Thoracic aorta (tissue), 2 donors: ENCODE measurements at regions not wholly inside any gene's neighbourhood (a gene's known extent, or its start where the extent isn't known, plus 50 kb on each side); places are given as distances from the start of the nearest gene placed in this dataset.

Experiments
- ATAC-seq: fragments of 150-250 bp; one replicate; pipeline ENCODE4 v1.8.0; 2017; ENCODE audit warnings: low read depth; ENCODE audit not compliant: insufficient number of reproducible peaks, low FRiP score
- DNase-seq: peaks from one replicate; pipeline ENCODE4 v3.0.0-alpha.2; 2020; ENCODE audit warnings: low spot score
- H3K27ac ChIP-seq, 2 donors: fragments of 200-600 bp; sonication (generic); 1 replicate in 1 of 2; 2 replicates in 1 of 2; pipeline ENCODE4 v1.5.1; 2016; ENCODE audit warnings: mild to moderate bottlenecking in 2 of 2, moderate library complexity in 2 of 2
- H3K27me3 ChIP-seq: fragments of 200-600 bp; sonication (generic); replicated peaks from 2 replicates; pipeline ENCODE4 v1.6.0; 2016; ENCODE audit warnings: mild to moderate bottlenecking; ENCODE audit not compliant: insufficient read depth
- H3K36me3 ChIP-seq: fragments of 200-600 bp; sonication (generic); one replicate; pipeline ENCODE4 v1.5.1; 2016
- H3K4me1 ChIP-seq, 2 donors: fragments of 200-600 bp; sonication (generic); 1 replicate in 1 of 2; 2 replicates in 1 of 2; pipeline versions ENCODE4 v1.5.1 to v1.6.0; 2016; ENCODE audit warnings: low read depth in 2 of 2, mild to moderate bottlenecking in 1 of 2; ENCODE audit not compliant: control insufficient read depth in 1 of 2
- H3K4me3 ChIP-seq: fragments of 200-600 bp; sonication (generic); 2 replicates; pipeline ENCODE4 v1.5.1; 2016; ENCODE audit warnings: mild to moderate bottlenecking
- H3K9me3 ChIP-seq: fragments of 200-600 bp; sonication (generic); 2 replicates; pipeline ENCODE4 v1.5.1; 2016
- CTCF ChIP-seq: fragments of 200-600 bp; sonication (generic); IDR thresholded peaks from one replicate; pipeline ENCODE4 v1.5.1; 2019; ENCODE audit warnings: antibody characterized with exemption

GRCh38 chrX:9108054-9108453 lies 74.1 kb upstream of the FAM9B start:
- H3K4me1 ChIP-seq = peaks cover 0 to 11% of the 10 kb centered on the region in 2 donors
- ATAC-seq (no peak), DNase-seq (no peak)
- H3K9me3 ChIP-seq = no peaks in the 10 kb centered on the region
- H3K4me3 ChIP-seq = no peak overlapping the region
- no peaks in the 10 kb centered on the region for H3K36me3 ChIP-seq
- H3K27ac ChIP-seq = no peak overlapping the region
- H3K27me3 ChIP-seq = no peaks in the 10 kb centered on the region
- TF ChIP-seq CTCF = no peak

DNA sequence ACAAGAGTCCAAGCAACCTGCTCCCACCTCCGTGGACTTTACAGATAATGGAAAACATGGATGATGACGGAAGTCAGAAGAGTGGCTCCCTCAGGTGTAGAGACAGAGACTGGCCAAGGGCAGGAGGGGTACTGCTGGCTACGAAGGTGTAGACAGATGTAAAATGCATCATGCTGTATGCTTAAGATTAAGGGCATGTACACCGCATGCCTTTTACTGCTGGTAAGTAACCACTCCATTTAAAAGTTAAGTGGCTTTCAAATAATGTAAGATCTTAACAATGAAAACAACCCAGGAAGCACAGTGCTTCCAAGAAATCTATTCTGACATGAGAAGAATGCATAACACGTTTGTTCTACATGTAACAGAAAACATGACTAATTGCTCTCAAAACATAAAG lies 76.9 kb upstream of the FAM9B start:
- Histone ChIP-seq H3K27ac (no peak overlapping the region), H3K36me3 (no peaks in the 10 kb centered on the region), H3K9me3 (no peaks in the 10 kb centered on the region), H3K4me3 (no peak overlapping the region), H3K4me1 (peaks cover 0 to 11% of the 10 kb centered on the region in 2 donors), H3K27me3 (no peaks in the 10 kb centered on the region)
- no peak for TF ChIP-seq CTCF
- ATAC-seq (no peak), DNase-seq (no peak)

DNA sequence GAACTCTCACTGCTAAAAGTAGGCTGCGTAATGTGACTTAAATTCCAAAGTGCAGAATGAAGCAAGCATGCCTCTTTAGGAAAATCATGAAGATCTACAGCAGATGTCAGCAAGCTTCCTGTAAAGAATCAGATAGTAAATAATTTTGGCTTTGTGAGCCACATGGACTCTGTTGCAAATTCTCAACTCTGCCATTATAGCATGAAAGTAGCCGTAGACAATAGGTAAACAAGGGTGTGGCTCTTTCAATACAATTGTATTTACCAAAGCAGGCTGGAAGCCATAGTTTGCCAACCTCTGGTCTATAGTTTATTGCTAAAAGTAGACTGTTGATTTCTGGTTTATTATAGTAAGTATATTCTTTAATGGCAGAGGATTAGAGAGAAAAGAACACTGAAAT lies 80.3 kb upstream of the FAM9B start:
- TF ChIP-seq CTCF = no peak
- ATAC-seq (no peak), DNase-seq (no peak)
- Histone ChIP-seq H3K27me3 (no peaks in the 10 kb centered on the region), H3K27ac (no peak overlapping the region), H3K4me1 (no peaks in the 10 kb centered on the region), H3K9me3 (no peaks in the 10 kb centered on the region), H3K4me3 (no peak overlapping the region), H3K36me3 (no peaks in the 10 kb centered on the region)

- H3K27ac ChIP-seq = no peak overlapping the region
- no peak for TF ChIP-seq CTCF
Measured at GRCh38 chrX:9117851-9118250, 83.9 kb upstream of the FAM9B start.

DNA sequence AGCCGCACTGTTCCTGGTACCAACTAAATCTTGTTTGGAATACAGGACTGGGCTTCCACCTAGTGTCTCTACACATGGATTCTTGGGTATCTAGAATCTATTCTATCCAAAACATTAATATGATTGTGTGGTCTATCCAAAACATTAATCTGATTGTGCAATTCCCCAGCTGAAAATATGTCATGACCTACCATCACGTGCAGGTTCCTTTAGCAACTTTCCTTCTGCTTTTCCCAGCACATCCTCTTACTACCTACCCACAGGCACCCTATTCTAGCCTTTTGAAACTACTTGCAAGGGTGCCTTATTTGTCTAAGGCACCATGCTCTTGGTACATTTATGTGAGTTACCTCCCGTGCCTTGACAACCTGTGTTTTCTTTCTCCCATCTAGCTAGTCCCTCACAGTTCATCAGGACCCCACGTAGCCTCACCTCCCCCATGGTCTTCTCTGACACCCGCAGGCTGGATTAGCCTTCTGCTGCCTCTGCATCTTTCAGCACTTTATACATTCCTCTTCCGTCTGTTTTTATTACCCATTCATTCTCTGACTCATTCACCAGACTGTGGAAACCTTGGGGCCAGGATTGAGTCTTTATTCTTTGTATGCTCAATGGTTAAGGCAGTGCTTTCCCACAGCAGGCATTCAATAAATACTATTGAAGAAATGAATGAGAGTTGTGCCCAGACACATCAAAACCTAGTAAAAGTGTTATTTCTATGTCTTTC lies 88.8 kb upstream of the FAM9B start:
- no peak for ATAC-seq
- no peaks in the 10 kb centered on the region for H3K36me3 ChIP-seq
- H3K4me1 ChIP-seq = no peaks in the 10 kb centered on the region
- no peak overlapping the region for H3K27ac ChIP-seq
- no peak overlapping the region for H3K4me3 ChIP-seq
- H3K27me3 ChIP-seq = no peaks in the 10 kb centered on the region
- no peak for DNase-seq
- no peak for TF ChIP-seq CTCF
- H3K9me3 ChIP-seq = no peaks in the 10 kb centered on the region

More at GRCh38 chrX:9117851-9118250, 83.9 kb upstream of the FAM9B start:
- Histone ChIP-seq H3K9me3 (no peaks in the 10 kb centered on the region), H3K27me3 (no peaks in the 10 kb centered on the region), H3K4me1 (no peaks in the 10 kb centered on the region), H3K36me3 (no peaks in the 10 kb centered on the region), H3K4me3 (no peak overlapping the region)
- no peak for ATAC-seq
- DNase-seq = no peak
